GM13976 (cell line): ENCODE measurements at regions not wholly inside any gene's neighbourhood (a gene's known extent, or its start where the extent isn't known, plus 50 kb on each side); places are given as distances from the start of the nearest gene placed in this dataset.

ENCODE experiments used
- DNase-seq: peaks from one replicate; pipeline ENCODE4 v3.0.0; 2012; ENCODE audit warnings: low spot score
- CTCF ChIP-seq: IDR thresholded peaks from 2 replicates; pipeline ENCODE4 v1.5.1; 2012; ENCODE audit warnings: borderline replicate concordance, mild to moderate bottlenecking; ENCODE audit not compliant: insufficient read depth; ENCODE audit errors: extremely low read depth, missing control alignments, control extremely low read depth
- in situ Hi-C: fragments of 300-500 bp; cut with MboI; formaldehyde crosslinking; loops from one replicate; pipeline ENCODE4 v1.12.0; 2022; ENCODE audit warnings: low sequenced_read_pairs, mixed read lengths, inconsistent platforms; ENCODE audit not compliant: unreplicated experiment

GRCh38 chr13:29969286-29969685 is 118.9 kb upstream of the UBL3 start:
- no peak for DNase-seq
- TF ChIP-seq CTCF, result no peak
- in situ Hi-C loops, result no loop called here

GRCh38 chr13:29964181-29964845 is 113.9 kb upstream of the UBL3 start:
- no peak for TF ChIP-seq CTCF
- in situ Hi-C loops, result no loop called here
- no peak for DNase-seq

- TF ChIP-seq CTCF, result no peak
- in situ Hi-C loops, result no loop called here
- no peak for DNase-seq
These were observed 112.7 kb upstream of the UBL3 start for GRCh38 chr13:29963089-29963488.

- no peak for DNase-seq
- in situ Hi-C loops, result no loop called here
- TF ChIP-seq CTCF, result no peak
These were observed 110.7 kb upstream of the UBL3 start for GRCh38 chr13:29961036-29961670.

GRCh38 chr13:29959603-29960002 is 109.2 kb upstream of the UBL3 start:
- DNase-seq, result no peak
- in situ Hi-C loops, result no loop called here
- TF ChIP-seq CTCF, result no peak

- no peak for DNase-seq
- TF ChIP-seq CTCF, result no peak
- in situ Hi-C loops, result no loop called here
These were observed 108.7 kb upstream of the UBL3 start for GRCh38 chr13:29959086-29959485.

GRCh38 chr13:29958476-29958875 is 108.1 kb upstream of the UBL3 start:
- in situ Hi-C loops, result no loop called here
- TF ChIP-seq CTCF, result no peak
- no peak for DNase-seq
